Small intestine (tissue), 7 donors: ENCODE measurements at regions not wholly inside any gene's neighbourhood (a gene's known extent, or its start where the extent isn't known, plus 50 kb on each side); places are given as distances from the start of the nearest gene placed in this dataset.

Source experiments
- DNase-seq, 2 donors: peaks; one replicate each; pipeline versions ENCODE4 v3.0.0 to v3.0.0-alpha.2; 2013
- FAIRE-seq: peaks from 2 replicates; lab custom pipeline; 2012; peaks lifted over from hg19 to GRCh38; lab: Jason Lieb, UNC
- H3K27ac ChIP-seq, 3 donors: one replicate each; pipeline ENCODE4 v1.5.1; 2013; ENCODE audit warnings: low read length in 2 of 3, mild to moderate bottlenecking in 2 of 3, control low read depth in 1 of 3, inconsistent platforms in 1 of 3, low read depth in 1 of 3, moderate library complexity in 1 of 3
- H3K27me3 ChIP-seq, 3 donors: one replicate each; pipeline ENCODE4 v1.6.1; 2013; ENCODE audit warnings: low read length in 3 of 3, inconsistent platforms in 1 of 3; ENCODE audit not compliant: control insufficient read depth in 3 of 3, insufficient read depth in 3 of 3
- H3K36me3 ChIP-seq, 3 donors: one replicate each; pipeline ENCODE4 v1.6.1; 2013; ENCODE audit warnings: low read length in 3 of 3, inconsistent platforms in 1 of 3, low read depth in 1 of 3, mild to moderate bottlenecking in 1 of 3, moderate library complexity in 1 of 3; ENCODE audit not compliant: control insufficient read depth in 3 of 3, insufficient read depth in 2 of 3
- H3K4me1 ChIP-seq, 3 donors: one replicate each; pipeline ENCODE4 v1.6.1; 2013; ENCODE audit warnings: low read length in 2 of 3, inconsistent platforms in 1 of 3, low read depth in 1 of 3, mild to moderate bottlenecking in 1 of 3, moderate library complexity in 1 of 3; ENCODE audit not compliant: control insufficient read depth in 3 of 3, insufficient read depth in 2 of 3
- H3K4me3 ChIP-seq, 3 donors: one replicate each; pipeline ENCODE4 v1.5.1; 2013; ENCODE audit warnings: low read length in 3 of 3, control low read depth in 1 of 3, inconsistent platforms in 1 of 3, low read depth in 1 of 3, mild to moderate bottlenecking in 1 of 3, moderate library complexity in 1 of 3
- H3K9me3 ChIP-seq, 2 donors: one replicate each; pipeline ENCODE4 v1.6.1; 2013; ENCODE audit warnings: low read depth in 1 of 2, low read length in 1 of 2; ENCODE audit not compliant: control insufficient read depth in 2 of 2, insufficient read depth in 1 of 2
- WGBS, 3 donors: extraction: QIAGEN DNeasy Blood & Tissue Kit; methylation state at CpG; one replicate each; pipeline ENCODE4 v1.1.7; 2013; 5-methylcytosine and 5-hydroxymethylcytosine counted together
- donor health status: healthy with polysubstance abuse.
- donor health status: control.
- donor health status: control.
- donor health status: Bipolar disorder and iron deficiency.
- donor health status: healthy.

DNA sequence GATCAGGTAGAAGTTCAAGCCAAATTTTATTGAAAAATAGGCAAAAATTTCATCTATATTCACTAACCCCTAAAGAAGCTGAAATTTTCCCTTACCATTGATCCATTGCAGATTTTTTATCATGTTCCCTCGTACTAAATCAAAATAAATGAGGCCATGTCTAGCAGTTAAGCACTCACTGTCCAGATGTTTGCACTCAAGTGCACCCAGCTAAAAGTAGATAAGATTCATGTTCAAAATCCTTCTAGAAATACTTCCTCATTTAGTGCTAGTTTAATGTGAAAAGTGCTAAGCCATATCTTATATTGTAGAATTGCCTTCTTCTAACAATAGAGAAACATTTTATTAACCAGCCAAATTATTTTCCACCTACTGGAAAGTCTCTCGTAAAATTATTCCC lies 164.7 kb upstream of the UBE2E2 start:
- no peak overlapping the region for H3K4me3 ChIP-seq
- no peak for DNase-seq
- WGBS, 3 donors = 29 to 46% (median 43%) methylated on average over 2 of the region's 2 CpGs
- H3K27me3 ChIP-seq = no peaks in the 10 kb centered on the region
- no peaks in the 10 kb centered on the region for H3K4me1 ChIP-seq
- H3K27ac ChIP-seq = no peak overlapping the region
- no peaks in the 10 kb centered on the region for H3K9me3 ChIP-seq
- no peaks in the 10 kb centered on the region for H3K36me3 ChIP-seq
- FAIRE-seq = no peak

DNA sequence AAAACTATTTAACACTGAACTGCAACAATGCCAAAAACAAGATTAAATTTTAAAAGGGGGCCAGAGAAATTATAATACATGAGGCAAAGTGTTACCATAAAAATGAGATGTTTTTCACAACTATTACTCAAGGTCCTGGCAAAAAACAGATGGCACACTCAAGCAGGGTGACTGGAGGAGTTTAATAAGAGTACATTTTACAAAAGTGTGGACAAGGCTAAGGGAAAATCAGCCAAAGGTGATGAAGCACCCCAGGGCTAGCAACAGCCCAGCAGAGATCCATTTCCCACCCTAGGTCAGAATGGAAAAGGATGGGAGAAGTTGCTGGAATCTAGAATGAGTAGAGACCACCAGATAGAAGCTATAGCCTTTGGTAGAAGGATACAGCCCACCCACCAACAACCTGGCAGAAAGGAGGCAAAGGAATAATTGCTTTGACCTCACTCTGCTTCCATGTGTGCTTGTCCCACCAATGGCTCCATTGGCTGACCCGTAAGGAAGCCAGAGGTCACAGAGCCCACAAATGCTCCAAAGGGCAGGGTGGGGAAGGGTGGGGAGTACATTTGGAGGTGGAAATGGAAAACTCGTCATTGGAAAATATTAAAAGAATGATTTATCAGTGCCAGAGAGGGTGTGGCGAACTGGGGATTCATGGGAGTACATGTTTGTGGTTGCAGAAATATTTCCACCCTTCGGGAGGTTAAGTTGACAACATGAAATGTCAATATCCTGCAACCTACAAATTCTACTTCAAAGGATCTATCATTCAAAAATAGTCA lies 161.0 kb upstream of the UBE2E2 start:
- WGBS, 3 donors = 62 to 69% (median 62%) methylated on average over 4 of the region's 4 CpGs
- H3K36me3 ChIP-seq = no peaks in the 10 kb centered on the region
- H3K4me1 ChIP-seq = no peaks in the 10 kb centered on the region
- FAIRE-seq (no peak), DNase-seq (no peak)
- H3K9me3 ChIP-seq = no peaks in the 10 kb centered on the region
- no peaks in the 10 kb centered on the region for H3K27me3 ChIP-seq
- H3K4me3 ChIP-seq = no peak overlapping the region
- H3K27ac ChIP-seq = no peak overlapping the region

DNA sequence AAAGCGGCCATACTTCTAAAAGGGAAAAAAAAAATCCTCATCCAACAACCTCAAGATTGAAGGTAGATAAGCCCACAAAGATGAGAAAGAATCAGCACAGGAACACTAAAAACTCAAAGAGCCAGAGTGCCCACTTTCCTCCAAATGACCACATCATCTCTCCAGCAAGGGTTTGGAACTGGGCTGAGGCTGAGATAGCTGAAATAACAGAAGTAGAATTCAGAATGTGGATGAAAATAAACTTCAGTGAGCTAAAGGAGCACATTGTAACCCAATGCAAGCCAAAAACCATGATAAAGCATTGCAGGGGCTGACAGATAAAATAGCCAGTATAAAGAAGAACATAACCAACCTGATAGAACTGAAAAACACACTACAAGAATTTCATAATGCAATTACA lies 158.7 kb upstream of the UBE2E2 start:
- no peaks in the 10 kb centered on the region for H3K9me3 ChIP-seq
- no peak overlapping the region for H3K4me3 ChIP-seq
- no peaks in the 10 kb centered on the region for H3K4me1 ChIP-seq
- H3K27ac ChIP-seq = no peak overlapping the region
- DNase-seq (no peak), FAIRE-seq (no peak)
- H3K36me3 ChIP-seq = no peaks in the 10 kb centered on the region
- 86 to 100% (median 89%) methylated on average over 1 of the region's 1 CpG for WGBS, 3 donors
- H3K27me3 ChIP-seq = no peaks in the 10 kb centered on the region

DNA sequence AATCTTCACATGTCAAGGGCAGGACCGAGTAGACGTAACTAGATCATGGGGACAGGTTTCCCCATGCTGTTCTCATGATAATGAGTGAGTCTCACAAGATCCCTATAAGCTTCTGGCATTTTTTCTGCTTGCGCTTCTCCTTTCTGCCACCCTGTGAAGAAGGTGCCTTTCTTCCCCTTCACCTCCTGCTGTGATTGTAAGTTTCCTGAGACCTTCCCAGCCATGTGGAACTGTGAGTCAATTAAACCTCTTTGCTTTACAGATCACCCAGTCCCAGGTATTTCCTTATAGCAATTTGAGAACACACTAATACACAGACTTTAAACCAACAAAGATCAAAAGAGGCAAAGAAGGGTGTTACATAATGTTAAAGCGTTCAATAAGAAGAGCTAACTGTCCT lies 156.6 kb upstream of the UBE2E2 start:
- Histone ChIP-seq H3K27ac (no peak overlapping the region), H3K27me3 (no peaks in the 10 kb centered on the region), H3K36me3 (no peaks in the 10 kb centered on the region), H3K9me3 (no peaks in the 10 kb centered on the region), H3K4me1 (no peaks in the 10 kb centered on the region), H3K4me3 (no peak overlapping the region)
- 71 to 92% (median 86%) methylated on average over 4 of the region's 4 CpGs for WGBS, 3 donors
- no peak for FAIRE-seq
- no peak for DNase-seq

DNA sequence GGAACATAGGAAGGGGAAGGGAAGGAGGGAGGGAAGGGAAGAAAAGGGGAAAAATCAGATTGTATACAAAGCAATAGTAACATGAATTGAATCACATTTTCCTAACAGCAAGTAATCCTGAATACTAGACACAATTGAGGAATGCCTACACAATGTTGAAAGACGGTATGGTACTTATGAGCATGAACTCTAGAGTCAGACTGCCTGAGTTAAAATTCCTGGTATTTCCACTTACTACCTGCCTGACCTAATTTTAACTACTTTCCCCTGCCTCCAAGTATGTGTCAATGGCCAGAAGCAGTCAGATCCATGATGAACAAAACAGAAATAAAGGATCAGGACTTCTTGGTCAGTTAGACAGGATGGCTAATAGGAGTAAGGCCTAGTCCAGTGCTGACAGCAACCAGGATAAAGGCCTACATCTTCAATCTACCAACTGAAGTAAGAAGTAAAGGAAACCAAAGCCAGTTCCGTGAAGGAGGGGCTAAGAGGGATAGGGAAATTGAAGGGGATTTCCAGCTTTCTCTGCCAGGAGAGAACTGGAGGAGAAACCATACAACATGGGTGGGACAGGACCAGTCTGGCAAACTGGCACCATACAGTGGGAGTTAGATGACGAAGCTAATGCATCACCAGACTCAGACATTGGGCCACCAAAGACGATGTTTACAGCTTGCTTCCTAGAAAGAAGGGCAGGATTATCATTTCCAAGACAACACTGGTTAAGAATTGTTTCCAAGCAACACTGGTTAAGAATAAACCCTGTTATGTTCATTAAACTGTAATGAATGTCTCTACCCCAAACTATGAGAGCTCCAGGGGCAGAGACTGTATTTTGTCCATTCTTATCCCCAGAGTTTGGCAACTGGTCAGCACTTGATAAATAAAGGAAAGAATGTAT lies 151.6 kb upstream of the UBE2E2 start:
- Histone ChIP-seq H3K4me1 (no peaks in the 10 kb centered on the region), H3K36me3 (no peaks in the 10 kb centered on the region), H3K9me3 (no peaks in the 10 kb centered on the region), H3K27ac (no peak overlapping the region), H3K27me3 (no peaks in the 10 kb centered on the region), H3K4me3 (no peak overlapping the region)
- 64 to 78% (median 74%) methylated on average over 4 of the region's 4 CpGs for WGBS, 3 donors
- DNase-seq = no peak
- no peak for FAIRE-seq

DNA sequence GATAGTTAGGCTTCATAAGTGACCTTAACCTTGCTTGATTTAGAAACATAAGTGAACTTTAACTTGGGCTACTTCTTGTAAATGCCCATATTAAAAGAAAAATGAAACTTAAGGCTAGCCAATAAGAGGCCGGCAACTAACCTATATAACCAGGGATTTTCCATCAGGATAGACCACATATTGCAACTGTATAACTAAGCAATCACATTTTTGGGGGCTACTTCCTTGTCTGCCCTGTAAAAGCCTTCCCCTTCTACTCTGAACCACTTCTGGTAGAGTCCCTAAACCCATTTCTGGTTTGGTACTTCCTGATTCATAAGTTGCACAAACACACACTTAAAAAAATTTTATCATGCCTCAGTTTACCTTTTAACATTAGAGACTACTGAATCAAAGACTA lies 150.9 kb upstream of the UBE2E2 start:
- H3K4me1 ChIP-seq = no peaks in the 10 kb centered on the region
- H3K27me3 ChIP-seq = no peaks in the 10 kb centered on the region
- H3K27ac ChIP-seq = no peak overlapping the region
- H3K4me3 ChIP-seq = no peak overlapping the region
- DNase-seq (no peak), FAIRE-seq (no peak)
- H3K9me3 ChIP-seq = no peaks in the 10 kb centered on the region
- no peaks in the 10 kb centered on the region for H3K36me3 ChIP-seq
- WGBS, 3 donors = 74 to 97% (median 89%) methylated on average over 1 of the region's 1 CpG

DNA sequence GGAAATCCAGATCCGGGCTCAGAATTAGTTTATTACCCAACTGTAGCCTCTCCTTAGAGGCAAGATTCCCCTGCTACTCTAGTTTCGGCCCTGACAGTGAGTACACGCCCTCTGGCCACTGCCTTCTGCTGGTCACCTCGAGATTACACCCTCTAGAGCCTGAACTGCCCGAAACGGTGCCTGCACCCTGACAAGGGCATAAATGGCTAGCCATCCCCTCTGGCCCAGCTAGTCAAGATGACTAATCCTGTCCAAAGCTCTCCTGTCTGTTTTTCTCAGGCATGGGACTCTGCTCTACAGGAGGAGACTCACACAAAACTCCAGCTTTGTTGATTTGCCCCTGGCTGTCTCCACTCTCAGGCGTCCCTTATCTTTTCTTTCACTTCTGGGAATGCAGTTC lies 150.5 kb upstream of the UBE2E2 start:
- H3K27ac ChIP-seq = no peak overlapping the region
- no peaks in the 10 kb centered on the region for H3K27me3 ChIP-seq
- H3K4me1 ChIP-seq = no peaks in the 10 kb centered on the region
- FAIRE-seq = no peak
- WGBS, 3 donors = 62 to 75% (median 67%) methylated on average over 7 of the region's 7 CpGs
- H3K9me3 ChIP-seq = no peaks in the 10 kb centered on the region
- no peaks in the 10 kb centered on the region for H3K36me3 ChIP-seq
- DNase-seq = no peak
- no peak overlapping the region for H3K4me3 ChIP-seq

DNA sequence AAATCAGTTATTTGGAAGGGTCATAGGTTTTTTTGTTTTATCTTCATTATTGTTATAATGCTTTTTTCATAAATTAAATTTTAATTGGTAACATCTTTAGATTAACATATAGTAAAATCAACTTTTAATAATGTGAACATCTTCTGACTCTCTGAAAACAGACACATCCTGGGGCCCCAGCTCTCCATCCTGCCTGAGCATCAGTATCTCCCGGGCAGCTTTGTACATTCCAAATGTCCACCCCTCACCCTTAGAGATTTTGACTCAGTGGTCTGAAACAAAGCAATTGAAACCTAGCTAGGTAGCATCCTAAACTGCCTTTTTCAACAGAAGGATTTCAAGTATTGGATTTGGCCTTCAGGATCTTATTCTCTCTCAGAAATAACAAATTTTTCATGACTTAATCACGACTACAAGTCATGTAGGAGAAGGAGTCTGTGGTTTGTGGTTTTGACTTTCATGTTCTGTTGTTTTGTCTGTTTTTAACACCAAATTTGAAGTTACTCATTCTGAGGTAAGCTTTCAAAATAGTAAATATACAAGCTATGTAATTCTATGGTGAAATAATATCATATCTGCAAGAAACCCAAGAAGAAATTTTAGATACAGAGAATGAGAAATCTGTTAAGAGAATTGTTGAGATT lies 147.3 kb upstream of the UBE2E2 start:
- Histone ChIP-seq H3K27ac (no peak overlapping the region), H3K27me3 (no peaks in the 10 kb centered on the region), H3K4me3 (no peak overlapping the region), H3K4me1 (no peaks in the 10 kb centered on the region), H3K9me3 (no peaks in the 10 kb centered on the region), H3K36me3 (no peaks in the 10 kb centered on the region)
- 59 to 72% (median 59%) methylated on average over 2 of the region's 2 CpGs for WGBS, 3 donors
- DNase-seq (no peak), FAIRE-seq (no peak)
